SK-N-SH treated with all-trans-retinoic acid at 6 μM for 48 hours (cell line): ENCODE measurements at regions not wholly inside any gene's neighbourhood (a gene's known extent, or its start where the extent isn't known, plus 50 kb on each side); places are given as distances from the start of the nearest gene placed in this dataset.

Experiments
- ATAC-seq: fragments of 200-7000 bp; cut with Tn5 transposase; 3 replicates; pipeline ENCODE4 v1.9.1; 2020; ENCODE audit warnings: mild to moderate bottlenecking, moderate library complexity
- ARNTL ChIP-seq: fragments of 450-650 bp; formaldehyde crosslinking; IDR thresholded peaks from 2 replicates; pipeline ENCODE4 v1.5.0; 2020; ENCODE audit warnings: low read depth, mild to moderate bottlenecking, moderate library complexity, borderline replicate concordance
- BACH2 ChIP-seq: fragments of 250-450 bp; sonication (Bioruptor Pico); IDR thresholded peaks from 2 replicates; pipeline ENCODE4 v1.9.0; 2021; ENCODE audit warnings: mild to moderate bottlenecking, borderline replicate concordance
- ESRRG ChIP-seq: fragments of 250-450 bp; sonication (Bioruptor Pico); IDR thresholded peaks from 2 replicates; pipeline ENCODE4 v1.6.1; 2021; ENCODE audit warnings: mild to moderate bottlenecking
- GLIS3 ChIP-seq: fragments of 250-450 bp; sonication (Bioruptor Pico); IDR thresholded peaks from 2 replicates; pipeline ENCODE4 v1.5.0; 2020; ENCODE audit warnings: mild to moderate bottlenecking, moderate library complexity
- ISL1 ChIP-seq: fragments of 250-450 bp; sonication (Bioruptor Pico); IDR thresholded peaks from 2 replicates; pipeline ENCODE4 v2.1.2; 2022; ENCODE audit warnings: mild to moderate bottlenecking, moderate library complexity
- OSR1 ChIP-seq: fragments of 250-450 bp; sonication (Bioruptor Pico); IDR thresholded peaks from 2 replicates; pipeline ENCODE4 v1.8.0; 2022; ENCODE audit warnings: moderate library complexity, mild to moderate bottlenecking, inconsistent platforms
- PPARA ChIP-seq: fragments of 250-450 bp; sonication (Bioruptor Pico); IDR thresholded peaks from 2 replicates; pipeline ENCODE4 v1.5.0; 2020; ENCODE audit warnings: mild to moderate bottlenecking, borderline replicate concordance
- TCF4 ChIP-seq: fragments of 250-450 bp; sonication (Bioruptor Pico); IDR thresholded peaks from 2 replicates; pipeline ENCODE4 v1.8.0; 2021; ENCODE audit warnings: mild to moderate bottlenecking, moderate library complexity, borderline replicate concordance
- ZC3H10 ChIP-seq: fragments of 250-450 bp; sonication (Bioruptor Pico); IDR thresholded peaks from 2 replicates; pipeline ENCODE4 v1.5.1; 2021; ENCODE audit warnings: mild to moderate bottlenecking, moderate library complexity
- ZFP3 ChIP-seq: fragments of 250-450 bp; sonication (Bioruptor Pico); IDR thresholded peaks from 2 replicates; pipeline ENCODE4 v1.5.0; 2020; ENCODE audit warnings: mild to moderate bottlenecking, moderate library complexity
- ZFP30 ChIP-seq: fragments of 450-650 bp; formaldehyde crosslinking; IDR thresholded peaks from 2 replicates; pipeline ENCODE4 v1.5.0; 2022; ENCODE audit warnings: mild to moderate bottlenecking, moderate library complexity
- ZNF565 ChIP-seq: fragments of 450-650 bp; formaldehyde crosslinking; conservative IDR thresholded peaks from 2 replicates; pipeline ENCODE4 v1.5.0; 2020; ENCODE audit warnings: low read depth, mild to moderate bottlenecking, moderate library complexity
- ZNF70 ChIP-seq: fragments of 450-650 bp; formaldehyde crosslinking; IDR thresholded peaks from 2 replicates; pipeline ENCODE4 v1.5.0; 2020; ENCODE audit warnings: mild to moderate bottlenecking, moderate library complexity
- ZNF8 ChIP-seq: fragments of 450-650 bp; formaldehyde crosslinking; IDR thresholded peaks from 2 replicates; pipeline ENCODE4 v1.5.0; 2020; ENCODE audit warnings: mild to moderate bottlenecking, moderate library complexity
- TF ChIP-seq, protein P1 (sequence below): fragments of 250-450 bp; sonication (Bioruptor Pico); IDR thresholded peaks from 2 replicates; pipeline ENCODE4 v1.5.1; 2020; ENCODE audit warnings: low read depth, mild to moderate bottlenecking, moderate library complexity
- TF ChIP-seq, protein P2 (sequence below): fragments of 250-450 bp; sonication (Bioruptor Pico); IDR thresholded peaks from 2 replicates; pipeline ENCODE4 v1.5.1; 2021; ENCODE audit warnings: mild to moderate bottlenecking, moderate library complexity
- TF ChIP-seq, protein P3 (sequence below): fragments of 250-450 bp; sonication (Bioruptor Pico); IDR thresholded peaks from 2 replicates; pipeline ENCODE4 v1.5.0; 2020; ENCODE audit warnings: mild to moderate bottlenecking, moderate library complexity
- TF ChIP-seq, protein P4 (sequence below): fragments of 250-450 bp; sonication (Bioruptor Pico); IDR thresholded peaks from 2 replicates; pipeline ENCODE4 v1.8.0; 2021; ENCODE audit warnings: low read depth, mild to moderate bottlenecking, moderate library complexity, borderline replicate concordance
- TF ChIP-seq, protein P5 (sequence below): fragments of 250-450 bp; sonication (Bioruptor Pico); IDR thresholded peaks from 2 replicates; pipeline ENCODE4 v1.8.0; 2020; ENCODE audit warnings: mild to moderate bottlenecking, moderate library complexity, borderline replicate concordance

DNA sequence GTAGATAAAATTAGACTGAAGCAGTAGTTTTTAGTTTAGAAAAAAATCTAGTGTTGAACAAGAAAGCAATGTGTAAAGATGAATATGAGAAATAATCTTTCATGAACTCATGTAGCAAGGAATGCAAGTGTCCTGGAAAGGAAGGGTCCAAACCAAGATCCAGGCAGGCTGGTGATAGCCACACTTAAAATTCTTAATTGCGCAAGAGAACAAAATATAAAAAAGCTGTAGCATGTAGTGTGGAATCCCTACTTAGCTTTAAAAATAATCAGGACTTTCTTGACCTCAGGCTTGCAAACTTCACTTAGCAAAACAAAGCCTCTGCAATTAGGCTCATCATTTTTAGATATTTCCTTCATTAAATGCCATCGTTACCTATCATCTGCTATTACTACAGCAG, 2186.1 kb upstream of the RAG2 start:
- no peak for TF ChIP-seq ZNF565 (CRISPR knock-in tag)
- no peak for TF ChIP-seq ESRRG (CRISPR knock-in tag)
- TF ChIP-seq, protein P1, sequence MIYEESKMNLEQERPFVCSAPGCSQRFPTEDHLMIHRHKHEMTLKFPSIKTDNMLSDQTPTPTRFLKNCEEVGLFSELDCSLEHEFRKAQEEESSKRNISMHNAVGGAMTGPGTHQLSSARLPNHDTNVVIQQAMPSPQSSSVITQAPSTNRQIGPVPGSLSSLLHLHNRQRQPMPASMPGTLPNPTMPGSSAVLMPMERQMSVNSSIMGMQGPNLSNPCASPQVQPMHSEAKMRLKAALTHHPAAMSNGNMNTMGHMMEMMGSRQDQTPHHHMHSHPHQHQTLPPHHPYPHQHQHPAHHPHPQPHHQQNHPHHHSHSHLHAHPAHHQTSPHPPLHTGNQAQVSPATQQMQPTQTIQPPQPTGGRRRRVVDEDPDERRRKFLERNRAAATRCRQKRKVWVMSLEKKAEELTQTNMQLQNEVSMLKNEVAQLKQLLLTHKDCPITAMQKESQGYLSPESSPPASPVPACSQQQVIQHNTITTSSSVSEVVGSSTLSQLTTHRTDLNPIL (CRISPR knock-in tag), result no peak
- TF ChIP-seq OSR1 (CRISPR knock-in tag), result no peak
- no peak for TF ChIP-seq ZC3H10
- no peak for TF ChIP-seq ISL1 (CRISPR knock-in tag)
- TF ChIP-seq TCF4 (CRISPR knock-in tag), result no peak
- TF ChIP-seq, protein P2, sequence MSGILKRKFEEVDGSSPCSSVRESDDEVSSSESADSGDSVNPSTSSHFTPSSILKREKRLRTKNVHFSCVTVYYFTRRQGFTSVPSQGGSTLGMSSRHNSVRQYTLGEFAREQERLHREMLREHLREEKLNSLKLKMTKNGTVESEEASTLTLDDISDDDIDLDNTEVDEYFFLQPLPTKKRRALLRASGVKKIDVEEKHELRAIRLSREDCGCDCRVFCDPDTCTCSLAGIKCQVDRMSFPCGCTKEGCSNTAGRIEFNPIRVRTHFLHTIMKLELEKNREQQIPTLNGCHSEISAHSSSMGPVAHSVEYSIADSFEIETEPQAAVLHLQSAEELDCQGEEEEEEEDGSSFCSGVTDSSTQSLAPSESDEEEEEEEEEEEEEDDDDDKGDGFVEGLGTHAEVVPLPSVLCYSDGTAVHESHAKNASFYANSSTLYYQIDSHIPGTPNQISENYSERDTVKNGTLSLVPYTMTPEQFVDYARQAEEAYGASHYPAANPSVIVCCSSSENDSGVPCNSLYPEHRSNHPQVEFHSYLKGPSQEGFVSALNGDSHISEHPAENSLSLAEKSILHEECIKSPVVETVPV (CRISPR knock-in tag), result no peak
- no peak for TF ChIP-seq GLIS3 (CRISPR knock-in tag)
- TF ChIP-seq ZNF8 (CRISPR knock-in tag), result no peak
- TF ChIP-seq ZNF70, result no peak
- TF ChIP-seq, protein P3, sequence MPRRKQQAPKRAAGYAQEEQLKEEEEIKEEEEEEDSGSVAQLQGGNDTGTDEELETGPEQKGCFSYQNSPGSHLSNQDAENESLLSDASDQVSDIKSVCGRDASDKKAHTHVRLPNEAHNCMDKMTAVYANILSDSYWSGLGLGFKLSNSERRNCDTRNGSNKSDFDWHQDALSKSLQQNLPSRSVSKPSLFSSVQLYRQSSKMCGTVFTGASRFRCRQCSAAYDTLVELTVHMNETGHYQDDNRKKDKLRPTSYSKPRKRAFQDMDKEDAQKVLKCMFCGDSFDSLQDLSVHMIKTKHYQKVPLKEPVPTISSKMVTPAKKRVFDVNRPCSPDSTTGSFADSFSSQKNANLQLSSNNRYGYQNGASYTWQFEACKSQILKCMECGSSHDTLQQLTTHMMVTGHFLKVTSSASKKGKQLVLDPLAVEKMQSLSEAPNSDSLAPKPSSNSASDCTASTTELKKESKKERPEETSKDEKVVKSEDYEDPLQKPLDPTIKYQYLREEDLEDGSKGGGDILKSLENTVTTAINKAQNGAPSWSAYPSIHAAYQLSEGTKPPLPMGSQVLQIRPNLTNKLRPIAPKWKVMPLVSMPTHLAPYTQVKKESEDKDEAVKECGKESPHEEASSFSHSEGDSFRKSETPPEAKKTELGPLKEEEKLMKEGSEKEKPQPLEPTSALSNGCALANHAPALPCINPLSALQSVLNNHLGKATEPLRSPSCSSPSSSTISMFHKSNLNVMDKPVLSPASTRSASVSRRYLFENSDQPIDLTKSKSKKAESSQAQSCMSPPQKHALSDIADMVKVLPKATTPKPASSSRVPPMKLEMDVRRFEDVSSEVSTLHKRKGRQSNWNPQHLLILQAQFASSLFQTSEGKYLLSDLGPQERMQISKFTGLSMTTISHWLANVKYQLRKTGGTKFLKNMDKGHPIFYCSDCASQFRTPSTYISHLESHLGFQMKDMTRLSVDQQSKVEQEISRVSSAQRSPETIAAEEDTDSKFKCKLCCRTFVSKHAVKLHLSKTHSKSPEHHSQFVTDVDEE, result no peak
- TF ChIP-seq, protein P4, sequence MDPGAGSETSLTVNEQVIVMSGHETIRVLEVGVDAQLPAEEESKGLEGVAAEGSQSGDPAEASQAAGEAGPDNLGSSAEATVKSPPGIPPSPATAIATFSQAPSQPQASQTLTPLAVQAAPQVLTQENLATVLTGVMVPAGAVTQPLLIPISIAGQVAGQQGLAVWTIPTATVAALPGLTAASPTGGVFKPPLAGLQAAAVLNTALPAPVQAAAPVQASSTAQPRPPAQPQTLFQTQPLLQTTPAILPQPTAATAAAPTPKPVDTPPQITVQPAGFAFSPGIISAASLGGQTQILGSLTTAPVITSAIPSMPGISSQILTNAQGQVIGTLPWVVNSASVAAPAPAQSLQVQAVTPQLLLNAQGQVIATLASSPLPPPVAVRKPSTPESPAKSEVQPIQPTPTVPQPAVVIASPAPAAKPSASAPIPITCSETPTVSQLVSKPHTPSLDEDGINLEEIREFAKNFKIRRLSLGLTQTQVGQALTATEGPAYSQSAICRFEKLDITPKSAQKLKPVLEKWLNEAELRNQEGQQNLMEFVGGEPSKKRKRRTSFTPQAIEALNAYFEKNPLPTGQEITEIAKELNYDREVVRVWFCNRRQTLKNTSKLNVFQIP (CRISPR knock-in tag), result no peak
- TF ChIP-seq ZFP3 (CRISPR knock-in tag), result no peak
- no peak for TF ChIP-seq ZFP30
- ATAC-seq, result no peak

DNA sequence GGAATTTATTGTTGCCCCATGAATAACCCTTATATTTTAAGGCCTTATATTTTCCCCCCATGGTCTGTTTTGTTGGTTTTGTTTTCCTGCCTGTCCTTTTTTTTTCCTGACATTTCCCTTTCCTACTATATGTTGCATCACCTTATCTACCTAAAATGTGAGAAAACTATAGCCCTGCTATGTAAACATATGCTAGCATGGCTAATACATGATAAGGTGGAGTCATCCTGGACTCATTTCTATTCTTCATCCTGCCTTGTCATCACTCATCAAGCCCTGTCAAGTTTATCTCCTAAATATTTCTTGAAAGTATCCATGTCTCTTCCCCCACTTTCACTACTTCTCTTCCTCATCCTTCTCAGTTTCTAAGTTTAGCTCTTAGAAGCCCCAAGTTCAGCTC, 2168.8 kb upstream of the RAG2 start:
- no peak for ATAC-seq
- TF ChIP-seq ZNF565 (CRISPR knock-in tag), result no peak
- TF ChIP-seq, protein P1 (CRISPR knock-in tag), result no peak
- TF ChIP-seq, protein P2 (CRISPR knock-in tag), result no peak
- TF ChIP-seq ISL1 (CRISPR knock-in tag), result no peak
- TF ChIP-seq OSR1 (CRISPR knock-in tag), result no peak
- no peak for TF ChIP-seq ARNTL (CRISPR knock-in tag)
- TF ChIP-seq PPARA (CRISPR knock-in tag), result no peak
- no peak for TF ChIP-seq ZNF70
- TF ChIP-seq BACH2 (CRISPR knock-in tag), result no peak
- no peak for TF ChIP-seq GLIS3 (CRISPR knock-in tag)
- no peak for TF ChIP-seq ZNF8 (CRISPR knock-in tag)
- TF ChIP-seq, protein P5, sequence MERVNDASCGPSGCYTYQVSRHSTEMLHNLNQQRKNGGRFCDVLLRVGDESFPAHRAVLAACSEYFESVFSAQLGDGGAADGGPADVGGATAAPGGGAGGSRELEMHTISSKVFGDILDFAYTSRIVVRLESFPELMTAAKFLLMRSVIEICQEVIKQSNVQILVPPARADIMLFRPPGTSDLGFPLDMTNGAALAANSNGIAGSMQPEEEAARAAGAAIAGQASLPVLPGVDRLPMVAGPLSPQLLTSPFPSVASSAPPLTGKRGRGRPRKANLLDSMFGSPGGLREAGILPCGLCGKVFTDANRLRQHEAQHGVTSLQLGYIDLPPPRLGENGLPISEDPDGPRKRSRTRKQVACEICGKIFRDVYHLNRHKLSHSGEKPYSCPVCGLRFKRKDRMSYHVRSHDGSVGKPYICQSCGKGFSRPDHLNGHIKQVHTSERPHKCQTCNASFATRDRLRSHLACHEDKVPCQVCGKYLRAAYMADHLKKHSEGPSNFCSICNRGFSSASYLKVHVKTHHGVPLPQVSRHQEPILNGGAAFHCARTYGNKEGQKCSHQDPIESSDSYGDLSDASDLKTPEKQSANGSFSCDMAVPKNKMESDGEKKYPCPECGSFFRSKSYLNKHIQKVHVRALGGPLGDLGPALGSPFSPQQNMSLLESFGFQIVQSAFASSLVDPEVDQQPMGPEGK (CRISPR knock-in tag), result no peak
